NB4 (cell line): ENCODE measurements at regions not wholly inside any gene's neighbourhood (a gene's known extent, or its start where the extent isn't known, plus 50 kb on each side); places are given as distances from the start of the nearest gene placed in this dataset.

Experiments
- MYC ChIP-seq: IDR thresholded peaks from 2 replicates; pipeline ENCODE4 v1.6.1; 2011; ENCODE audit warnings: low read depth, low read length
- POLR2A ChIP-seq: IDR thresholded peaks from 2 replicates; pipeline ENCODE4 v1.6.1; 2011; ENCODE audit warnings: mild to moderate bottlenecking; ENCODE audit not compliant: insufficient read length; ENCODE audit errors: extremely low read depth
- TF ChIP-seq, protein P1 (sequence below): IDR thresholded peaks from one replicate; pipeline ENCODE4 v1.5.1; 2012; ENCODE audit warnings: low read depth, low read length
- TF ChIP-seq, protein P2 (sequence below): IDR thresholded peaks from 2 replicates; pipeline ENCODE4 v1.6.1; 2011; ENCODE audit warnings: low read depth, low read length

DNA sequence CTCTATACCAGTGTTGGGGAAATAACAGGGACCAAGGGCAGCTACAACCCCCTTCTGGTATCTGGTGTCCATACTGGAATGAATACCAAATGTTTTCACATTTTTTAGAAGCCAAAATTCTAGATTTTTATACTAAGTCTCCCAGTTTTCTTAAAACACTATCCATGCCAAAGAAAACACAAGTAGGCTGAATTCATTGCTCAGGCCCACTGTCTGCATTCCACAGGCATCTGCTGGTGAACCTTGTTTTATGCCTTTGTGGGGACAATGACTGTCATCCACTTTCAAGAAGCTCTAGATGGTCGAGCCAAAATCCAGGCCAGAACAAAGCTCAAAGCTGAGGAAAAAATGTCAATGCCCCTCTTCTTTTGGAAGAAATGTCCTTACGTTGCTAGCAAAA lies 213.4 kb upstream of the RASGEF1B start:
- TF ChIP-seq, protein P1, sequence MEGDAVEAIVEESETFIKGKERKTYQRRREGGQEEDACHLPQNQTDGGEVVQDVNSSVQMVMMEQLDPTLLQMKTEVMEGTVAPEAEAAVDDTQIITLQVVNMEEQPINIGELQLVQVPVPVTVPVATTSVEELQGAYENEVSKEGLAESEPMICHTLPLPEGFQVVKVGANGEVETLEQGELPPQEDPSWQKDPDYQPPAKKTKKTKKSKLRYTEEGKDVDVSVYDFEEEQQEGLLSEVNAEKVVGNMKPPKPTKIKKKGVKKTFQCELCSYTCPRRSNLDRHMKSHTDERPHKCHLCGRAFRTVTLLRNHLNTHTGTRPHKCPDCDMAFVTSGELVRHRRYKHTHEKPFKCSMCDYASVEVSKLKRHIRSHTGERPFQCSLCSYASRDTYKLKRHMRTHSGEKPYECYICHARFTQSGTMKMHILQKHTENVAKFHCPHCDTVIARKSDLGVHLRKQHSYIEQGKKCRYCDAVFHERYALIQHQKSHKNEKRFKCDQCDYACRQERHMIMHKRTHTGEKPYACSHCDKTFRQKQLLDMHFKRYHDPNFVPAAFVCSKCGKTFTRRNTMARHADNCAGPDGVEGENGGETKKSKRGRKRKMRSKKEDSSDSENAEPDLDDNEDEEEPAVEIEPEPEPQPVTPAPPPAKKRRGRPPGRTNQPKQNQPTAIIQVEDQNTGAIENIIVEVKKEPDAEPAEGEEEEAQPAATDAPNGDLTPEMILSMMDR, result no peak
- TF ChIP-seq, protein P2, sequence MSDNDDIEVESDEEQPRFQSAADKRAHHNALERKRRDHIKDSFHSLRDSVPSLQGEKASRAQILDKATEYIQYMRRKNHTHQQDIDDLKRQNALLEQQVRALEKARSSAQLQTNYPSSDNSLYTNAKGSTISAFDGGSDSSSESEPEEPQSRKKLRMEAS, result no peak
- TF ChIP-seq POLR2A (no peak), MYC (no peak)
